ENCODE measurements at regions not wholly inside any gene's neighbourhood (a gene's known extent, or its start where the extent isn't known, plus 50 kb on each side); places are given as distances from the start of the nearest gene placed in this dataset.

GRCh38 chr2:8160959-8161358 is 520.9 kb upstream of the ID2 start:
- no peak for TF ChIP-seq CTCF (IDR thresholded peaks at IDR 0.05)
- Mint-ChIP-seq H3K27me3 (peaks cover 17% of the 10 kb centered on the region), H3K36me3 (ENCODE audit: low read depth) (no peaks in the 10 kb centered on the region), H3K27ac (no peak overlapping the region), H3K9me3 (no peaks in the 10 kb centered on the region), H3K4me1 (peaks cover 4% of the 10 kb centered on the region), H3K4me3 (no peak overlapping the region)
- DNase-seq (no peak), ATAC-seq (ENCODE audit: low read depth) (no peak)
- ChIA-PET POLR2A (no interaction called here), CTCF (no interaction called here)
- intact Hi-C loops (cut with micrococcal nuclease), result no loop called here

- Mint-ChIP-seq H3K4me3 (no peak overlapping the region), H3K36me3 (ENCODE audit: low read depth) (no peaks in the 10 kb centered on the region), H3K9me3 (no peaks in the 10 kb centered on the region), H3K27ac (no peak overlapping the region), H3K4me1 (peaks cover 4% of the 10 kb centered on the region), H3K27me3 (peaks cover 19% of the 10 kb centered on the region)
- ChIA-PET POLR2A (no interaction called here), CTCF (no interaction called here)
- ATAC-seq (ENCODE audit: low read depth) (no peak), DNase-seq (no peak)
- TF ChIP-seq CTCF (IDR thresholded peaks at IDR 0.05), result no peak
- intact Hi-C loops (cut with micrococcal nuclease), result no loop called here
Measured at GRCh38 chr2:8162552-8162951, 519.3 kb upstream of the ID2 start.

GRCh38 chr2:8165550-8165949 is 516.3 kb upstream of the ID2 start:
- peaks cover 14% of the 10 kb centered on the region for H3K27me3 Mint-ChIP-seq
- ChIA-PET CTCF (no interaction called here), POLR2A (no interaction called here)
- ATAC-seq (ENCODE audit: low read depth) (no peak), DNase-seq (no peak)
- no peaks in the 10 kb centered on the region for H3K9me3 Mint-ChIP-seq
- no peaks in the 10 kb centered on the region for H3K36me3 Mint-ChIP-seq (ENCODE audit: low read depth)
- no peak overlapping the region for H3K4me3 Mint-ChIP-seq
- no peaks in the 10 kb centered on the region for H3K4me1 Mint-ChIP-seq
- intact Hi-C loops (cut with micrococcal nuclease), result no loop called here
- no peak overlapping the region for H3K27ac Mint-ChIP-seq
- no peak for TF ChIP-seq CTCF (IDR thresholded peaks at IDR 0.05)

- Mint-ChIP-seq H3K4me1 (no peaks in the 10 kb centered on the region), H3K9me3 (no peaks in the 10 kb centered on the region), H3K27ac (no peak overlapping the region), H3K27me3 (peaks cover 28% of the 10 kb centered on the region), H3K36me3 (ENCODE audit: low read depth) (no peaks in the 10 kb centered on the region), H3K4me3 (no peak overlapping the region)
- intact Hi-C loops (cut with micrococcal nuclease), result no loop called here
- no peak for ATAC-seq (ENCODE audit: low read depth)
- DNase-seq, result no peak
- no peak for TF ChIP-seq CTCF (IDR thresholded peaks at IDR 0.05)
- POLR2A ChIA-PET, result no interaction called here
- CTCF ChIA-PET, result no interaction called here
Measured at GRCh38 chr2:8168022-8168717, 513.7 kb upstream of the ID2 start.

- Mint-ChIP-seq H3K27me3 (peaks cover 31% of the 10 kb centered on the region), H3K9me3 (no peaks in the 10 kb centered on the region), H3K27ac (no peak overlapping the region), H3K4me3 (no peak overlapping the region), H3K4me1 (no peaks in the 10 kb centered on the region), H3K36me3 (ENCODE audit: low read depth) (no peaks in the 10 kb centered on the region)
- ChIA-PET POLR2A (no interaction called here), CTCF (no interaction called here)
- no peak for DNase-seq
- no peak for TF ChIP-seq CTCF (IDR thresholded peaks at IDR 0.05)
- ATAC-seq (ENCODE audit: low read depth), result no peak
- intact Hi-C loops (cut with micrococcal nuclease), result no loop called here
Measured at GRCh38 chr2:8168876-8169424, 512.9 kb upstream of the ID2 start.

Measured in activated B cell treated with CpG ODN at 0.5 μM for 24 hours (primary cell).